ENCODE measurements at regions not wholly inside any gene's neighbourhood (a gene's known extent, or its start where the extent isn't known, plus 50 kb on each side); places are given as distances from the start of the nearest gene placed in this dataset.

- TF ChIP-seq, protein P1, sequence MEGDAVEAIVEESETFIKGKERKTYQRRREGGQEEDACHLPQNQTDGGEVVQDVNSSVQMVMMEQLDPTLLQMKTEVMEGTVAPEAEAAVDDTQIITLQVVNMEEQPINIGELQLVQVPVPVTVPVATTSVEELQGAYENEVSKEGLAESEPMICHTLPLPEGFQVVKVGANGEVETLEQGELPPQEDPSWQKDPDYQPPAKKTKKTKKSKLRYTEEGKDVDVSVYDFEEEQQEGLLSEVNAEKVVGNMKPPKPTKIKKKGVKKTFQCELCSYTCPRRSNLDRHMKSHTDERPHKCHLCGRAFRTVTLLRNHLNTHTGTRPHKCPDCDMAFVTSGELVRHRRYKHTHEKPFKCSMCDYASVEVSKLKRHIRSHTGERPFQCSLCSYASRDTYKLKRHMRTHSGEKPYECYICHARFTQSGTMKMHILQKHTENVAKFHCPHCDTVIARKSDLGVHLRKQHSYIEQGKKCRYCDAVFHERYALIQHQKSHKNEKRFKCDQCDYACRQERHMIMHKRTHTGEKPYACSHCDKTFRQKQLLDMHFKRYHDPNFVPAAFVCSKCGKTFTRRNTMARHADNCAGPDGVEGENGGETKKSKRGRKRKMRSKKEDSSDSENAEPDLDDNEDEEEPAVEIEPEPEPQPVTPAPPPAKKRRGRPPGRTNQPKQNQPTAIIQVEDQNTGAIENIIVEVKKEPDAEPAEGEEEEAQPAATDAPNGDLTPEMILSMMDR (conservative IDR thresholded peaks at IDR 0.05; ENCODE audit: low read depth, low read length), result no peak
- TF ChIP-seq RFX5 (IDR thresholded peaks at IDR 0.05; ENCODE audit: low read depth, low read length), result no peak
- no peak for TF ChIP-seq POLR2A (IDR thresholded peaks at IDR 0.05; ENCODE audit: low read depth, low read length)
- no peak for TF ChIP-seq FOS (IDR thresholded peaks at IDR 0.05; ENCODE audit: low read depth, low read length)
- no peak for TF ChIP-seq CHD1 (IDR thresholded peaks at IDR 0.05; ENCODE audit: low read depth, low read length)
- TF ChIP-seq RAD21 (IDR thresholded peaks at IDR 0.05; ENCODE audit: low read length), result no peak
- TF ChIP-seq SMC3 (IDR thresholded peaks at IDR 0.05; ENCODE audit: low read depth, low read length), result no peak
- no peak for TF ChIP-seq MXI1 (IDR thresholded peaks at IDR 0.05; ENCODE audit: borderline replicate concordance, low read depth, low read length)
- TF ChIP-seq MAFK (IDR thresholded peaks at IDR 0.05; ENCODE audit: low read depth, low read length), result no peak
Measured at GRCh38 chr9:17052626-17053025, 82.2 kb upstream of the CNTLN start.

Measured in IMR-90 (cell line).